K562 (cell line): ENCODE measurements at regions not wholly inside any gene's neighbourhood (a gene's known extent, or its start where the extent isn't known, plus 50 kb on each side); places are given as distances from the start of the nearest gene placed in this dataset.

Experiments used
- ATAC-seq: fragments of 200-7000 bp; cut with Tn5 transposase; 3 replicates; pipeline ENCODE4 v1.9.1; 2020; ENCODE audit warnings: moderate library complexity
- BruUV-seq: library from RNA; stranded (reverse); fragments of 400-500 nt; replicated peaks from 2 replicates; lab custom pipeline; 2021; lab: Mats Ljungman, UMichigan
- CTCF ChIA-PET: fragments of 300-600 bp; formaldehyde crosslinking; extraction: SDS; loops from one replicate; lab custom pipeline; 2021; ENCODE audit warnings: low intra/inter-chr PET ratio; lab: Yijun Ruan, JAX
- POLR2A ChIA-PET: fragments of 300-600, 350-650 bp; sonication (Branson Sonifier 250); formaldehyde crosslinking; extraction: SDS; loops from one replicate; lab custom pipeline; 2021; ENCODE audit warnings: antibody characterized with exemption, inconsistent platforms; lab: Yijun Ruan, JAX
- DNase-seq, 4 experiments: peaks; one replicate each; pipeline versions ENCODE4 v3.0.0 to v3.0.0-alpha.2; 2011 to 2018; ENCODE audit warnings: low spot score in 3 of 4, mixed read lengths in 3 of 4; ENCODE audit errors: extremely low read depth in 1 of 4
- FAIRE-seq: peaks from 2 replicates; lab custom pipeline; 2011; peaks lifted over from hg19 to GRCh38; lab: Jason Lieb, UNC
- H2AFZ ChIP-seq: 2 replicates; pipeline ENCODE4 v1.6.0; 2011; ENCODE audit warnings: low read depth, low read length, control low read depth, inconsistent platforms
- H3K27ac ChIP-seq: fragments of 200-600 bp; 3 replicates; pipeline ENCODE4 v1.8.0; 2011; ENCODE audit warnings: low read depth, mild to moderate bottlenecking, control low read depth, inconsistent platforms, low read length, moderate library complexity, mixed read lengths; ENCODE audit errors: extremely low read depth
- H3K27me3 ChIP-seq, 2 experiments: fragments of 300-600 bp in 1 of 2; 2 replicates in 1 of 2; 3 replicates in 1 of 2; pipeline versions ENCODE4 v1.6.0 to v1.8.0; 2011; ENCODE audit warnings: inconsistent platforms in 2 of 2, low read length in 2 of 2, mild to moderate bottlenecking in 1 of 2, mixed read lengths in 1 of 2, moderate library complexity in 1 of 2; ENCODE audit not compliant: control insufficient read depth in 2 of 2, insufficient read depth in 2 of 2
- H3K36me3 ChIP-seq: fragments of 300-600 bp; 3 replicates; pipeline ENCODE4 v1.8.0; 2011; ENCODE audit warnings: mild to moderate bottlenecking, low read length, inconsistent platforms; ENCODE audit not compliant: control insufficient read depth, insufficient read depth
- H3K4me1 ChIP-seq, 2 experiments: fragments of 200-600 bp in 1 of 2; replicated peaks in 1 of 2; 2 replicates in 1 of 2; 3 replicates in 1 of 2; pipeline versions ENCODE4 v1.5.1 to v1.8.0; 2011; ENCODE audit warnings: inconsistent platforms in 2 of 2, low read length in 2 of 2, mild to moderate bottlenecking in 1 of 2, mixed read lengths in 1 of 2, moderate library complexity in 1 of 2; ENCODE audit not compliant: control insufficient read depth in 2 of 2, insufficient read depth in 2 of 2
- H3K4me2 ChIP-seq: 2 replicates; pipeline ENCODE4 v1.6.1; 2011; ENCODE audit warnings: low read length, control low read depth, inconsistent platforms, mixed read lengths; ENCODE audit not compliant: insufficient read depth
- H3K4me3 ChIP-seq: fragments of 200-600 bp; sonication (generic), shearing (Covaris generic); 2 replicates; pipeline ENCODE4 v1.5.1; 2016; ENCODE audit warnings: control low read depth, inconsistent platforms
- H3K79me2 ChIP-seq: fragments of 200-600 bp; 3 replicates; pipeline ENCODE4 v1.8.0; 2011; ENCODE audit warnings: low read length, inconsistent platforms; ENCODE audit not compliant: control insufficient read depth, insufficient read depth
- H3K9ac ChIP-seq, 2 experiments: 2 replicates each; pipeline versions ENCODE4 v1.6.0 to v1.6.1; 2011; ENCODE audit warnings: low read depth in 2 of 2, low read length in 2 of 2, control low read depth in 1 of 2, inconsistent platforms in 1 of 2, mild to moderate bottlenecking in 1 of 2, mixed read lengths in 1 of 2; ENCODE audit not compliant: insufficient read depth in 1 of 2
- H3K9me1 ChIP-seq: one replicate; pipeline ENCODE4 v1.6.0; 2011; ENCODE audit warnings: inconsistent platforms, mild to moderate bottlenecking, low read length, moderate library complexity; ENCODE audit not compliant: control insufficient read depth, insufficient read depth
- H3K9me3 ChIP-seq: replicated peaks from 2 replicates; pipeline ENCODE4 v1.5.1; 2011; ENCODE audit warnings: low read depth, low read length, inconsistent platforms; ENCODE audit not compliant: control insufficient read depth, insufficient read depth
- H4K20me1 ChIP-seq: replicated peaks from 2 replicates; pipeline ENCODE4 v1.6.1; 2011; ENCODE audit warnings: low read length, inconsistent platforms, mixed read lengths; ENCODE audit not compliant: control insufficient read depth, insufficient read depth
- CBX1 ChIP-seq: sonication (generic); IDR thresholded peaks from 2 replicates; pipeline ENCODE4 v1.6.1; 2016; ENCODE audit warnings: antibody characterized with exemption, low read depth, mild to moderate bottlenecking
- CBX5 ChIP-seq: IDR thresholded peaks from 2 replicates; pipeline ENCODE4 v1.6.1; 2014; ENCODE audit warnings: low read depth, borderline replicate concordance
- DNMT1 ChIP-seq: fragments of 450-650 bp; IDR thresholded peaks from 2 replicates; pipeline ENCODE4 v1.6.1; 2016; ENCODE audit warnings: antibody characterized with exemption, mild to moderate bottlenecking
- E2F1 ChIP-seq: sonication (generic); formaldehyde crosslinking; IDR thresholded peaks from 2 replicates; pipeline ENCODE4 v1.8.1; 2023; ENCODE audit warnings: mild to moderate bottlenecking, missing genetic modification reagents, moderate library complexity
- GTF2B ChIP-seq: IDR thresholded peaks from 2 replicates; pipeline ENCODE4 v1.6.1; 2011; ENCODE audit not compliant: insufficient read length; ENCODE audit errors: extremely low read depth
- HEY1 ChIP-seq: fragments of 250-450 bp; sonication (Bioruptor Pico); IDR thresholded peaks from 2 replicates; pipeline ENCODE4 v1.5.0; 2020; ENCODE audit warnings: mild to moderate bottlenecking, moderate library complexity, borderline replicate concordance
- JUND ChIP-seq, 2 experiments: IDR thresholded peaks; 2 replicates in 1 of 2; 3 replicates in 1 of 2; pipeline ENCODE4 v1.6.1; 2011; ENCODE audit warnings: borderline replicate concordance in 2 of 2, low read depth in 2 of 2, low read length in 2 of 2, improper control_type of control experiment in 1 of 2, missing biosample characterization in 1 of 2, missing genetic modification characterization in 1 of 2, missing genetic modification reagents in 1 of 2
- KLF16 ChIP-seq: IDR thresholded peaks from 2 replicates; pipeline ENCODE4 v1.6.1; 2016; ENCODE audit warnings: antibody characterized with exemption
- NRF1 ChIP-seq, 2 experiments: fragments of 450-650 bp; IDR thresholded peaks in 1 of 2; conservative IDR thresholded peaks in 1 of 2; 2 replicates each; pipeline ENCODE4 v1.6.1; 2014; ENCODE audit warnings: mild to moderate bottlenecking in 2 of 2
- PHF20 ChIP-seq: fragments of 450-650 bp; IDR thresholded peaks from 2 replicates; pipeline ENCODE4 v1.6.1; 2018; ENCODE audit not compliant: partially characterized antibody
- PTRF ChIP-seq: fragments of 450-650 bp; IDR thresholded peaks from 2 replicates; pipeline ENCODE4 v1.6.1; 2016; ENCODE audit warnings: mild to moderate bottlenecking, missing genetic modification characterization, missing compliant biosample characterization
- SMAD2 ChIP-seq: fragments of 150-350 bp; IDR thresholded peaks from 2 replicates; pipeline ENCODE4 v1.6.1; 2014; ENCODE audit warnings: low read depth, mild to moderate bottlenecking, low read length
- SRSF7 ChIP-seq: fragments of 200-400 bp; formaldehyde crosslinking; optimal IDR thresholded peaks from 2 replicates; pipeline ENCODE3; 2017; ENCODE audit warnings: mild to moderate bottlenecking, low read depth, low read length
- STAT5B ChIP-seq: fragments of 250-450 bp; sonication (Bioruptor Pico); IDR thresholded peaks from 2 replicates; pipeline ENCODE4 v1.8.0; 2021; ENCODE audit warnings: mild to moderate bottlenecking, inconsistent platforms
- ZBTB8A ChIP-seq: fragments of 450-650 bp; IDR thresholded peaks from 2 replicates; pipeline ENCODE4 v1.6.1; 2018; ENCODE audit warnings: mild to moderate bottlenecking, moderate library complexity; ENCODE audit not compliant: partially characterized antibody
- ZNF444 ChIP-seq: fragments of 250-450 bp; sonication (Bioruptor Pico); IDR thresholded peaks from 2 replicates; pipeline ENCODE4 v1.4.0; 2020; ENCODE audit warnings: mild to moderate bottlenecking, moderate library complexity
- WGBS: fragments of 100-300 bp; shearing (Covaris generic); methylation state at CpG from one replicate; pipeline ENCODE4 v1.1.6; 2016; ENCODE audit warnings: low coverage, mixed read lengths; ENCODE audit not compliant: insufficient coverage; ENCODE audit errors: missing lambda C conversion rate; 5-methylcytosine and 5-hydroxymethylcytosine counted together
- in situ Hi-C: fragments of 300-500 bp; cut with MboI; formaldehyde crosslinking; loops from 4 replicates; pipeline ENCODE4 v1.15.0; 2018; ENCODE audit warnings: inconsistent platforms, mixed read lengths
- intact Hi-C: fragments of 100-400 bp; cut with micrococcal nuclease; formaldehyde crosslinking; loops from 2 replicates; pipeline ENCODE4 v1.14.2; 2022

GRCh38 chr16:86895606-86896005 is 317.3 kb downstream of the FOXL1 start:
- Histone ChIP-seq H3K9ac (no peak overlapping the region), H3K9me3 (no peaks in the 10 kb centered on the region), H3K79me2 (no peaks in the 10 kb centered on the region), H3K9me1 (no peaks in the 10 kb centered on the region), H2AFZ (no peak overlapping the region), H4K20me1 (no peaks in the 10 kb centered on the region; the same call in none of the 2 replicates), H3K36me3 (no peaks in the 10 kb centered on the region), H3K4me2 (no peak overlapping the region), H3K27me3 (peaks cover 38 to 74% of the 10 kb centered on the region in 2 experiments), H3K4me3 (no peak overlapping the region), H3K4me1 (0 out of 5 replicates have a peak, but pooled peaks cover 0 to 3% of the 10 kb centered on the region in 2 experiments), H3K27ac (no peak overlapping the region)
- ATAC-seq (no peak), DNase-seq (no peak), FAIRE-seq (no peak)
- in situ Hi-C loops, result no loop called here
- BruUV-seq, result no TSS peak
- intact Hi-C loops, result no loop called here
- POLR2A ChIA-PET, result interaction anchor here (0.7 kb wide), 1 partner anchor 1158 kb away, joined by 3 read pairs; no protein-coding TSS in a partner anchor
- under 1% methylated on average over 9 of the region's 11 CpGs for WGBS
- CTCF ChIA-PET, result no interaction called here
- TF ChIP-seq CBX5 (no peak), PHF20 (no peak), HEY1 (CRISPR knock-in tag) (no peak)

GRCh38 chr16:86896976-86897375 is 318.6 kb downstream of the FOXL1 start:
- ATAC-seq, result no peak
- Histone ChIP-seq H3K9me1 (no peaks in the 10 kb centered on the region), H3K27ac (no peak overlapping the region), H3K4me2 (no peak overlapping the region), H3K36me3 (no peaks in the 10 kb centered on the region), H4K20me1 (no peaks in the 10 kb centered on the region; the same call in none of the 2 replicates), H3K9me3 (no peaks in the 10 kb centered on the region), H3K9ac (no peak overlapping the region), H3K79me2 (no peaks in the 10 kb centered on the region), H2AFZ (no peak overlapping the region), H3K4me1 (peaks cover 0 to 12% of the 10 kb centered on the region in 2 experiments; a peak in 2 of 5 replicates), H3K27me3 (peaks cover 40 to 71% of the 10 kb centered on the region in 2 experiments), H3K4me3 (no peak overlapping the region)
- no peak for FAIRE-seq
- ChIA-PET POLR2A (no interaction called here), CTCF (no interaction called here)
- in situ Hi-C loops (no loop called here), intact Hi-C loops (no loop called here)
- DNase-seq, result no peak
- BruUV-seq, result no TSS peak
- 2% methylated on average over 9 of the region's 9 CpGs for WGBS
- TF ChIP-seq JUND (IDR thresholded peaks at IDR 0.05; ENCODE audit: borderline replicate concordance, low read depth, low read length), result no peak
- no peak for TF ChIP-seq JUND (tag; IDR thresholded peaks at IDR 0.05; ENCODE audit: borderline replicate concordance, low read depth, low read length)
- no peak for TF ChIP-seq E2F1
- TF ChIP-seq ZBTB8A, result no peak
- no peak for TF ChIP-seq SRSF7
- no peak for TF ChIP-seq STAT5B (CRISPR knock-in tag)
- TF ChIP-seq NRF1 (conservative IDR thresholded peaks at IDR 0.05 in 1 of 2, IDR thresholded peaks at IDR 0.05 in 1 of 2), result no peak
- TF ChIP-seq CBX5, result no peak
- no peak for TF ChIP-seq ZNF444 (CRISPR knock-in tag)
- no peak for TF ChIP-seq DNMT1
- no peak for TF ChIP-seq CBX1
- no peak for TF ChIP-seq SMAD2
- TF ChIP-seq GTF2B, result no peak
- no peak for TF ChIP-seq PTRF (tag)
- no peak for TF ChIP-seq KLF16
